MM.1S (cell line): ENCODE measurements at regions not wholly inside any gene's neighbourhood (a gene's known extent, or its start where the extent isn't known, plus 50 kb on each side); places are given as distances from the start of the nearest gene placed in this dataset.

Experiments
- EZH2 ChIP-seq: fragments of 300-600 bp; sonication (generic); optimal IDR thresholded peaks from 2 replicates; pipeline ENCODE3; 2017; ENCODE audit warnings: low read depth, mild to moderate bottlenecking, antibody characterized with exemption, low read length, mixed read lengths
- EZH2phosphoT487 ChIP-seq: fragments of 300-600 bp; sonication (generic); IDR thresholded peaks from 2 replicates; pipeline ENCODE4 v1.6.1; 2018; ENCODE audit warnings: antibody characterized with exemption, low read length
- TF ChIP-seq, protein P1 (sequence below): fragments of 300-600 bp; sonication (generic); IDR thresholded peaks from 2 replicates; pipeline ENCODE4 v1.5.1; 2016; ENCODE audit warnings: antibody characterized with exemption, low read length, mixed read lengths

DNA sequence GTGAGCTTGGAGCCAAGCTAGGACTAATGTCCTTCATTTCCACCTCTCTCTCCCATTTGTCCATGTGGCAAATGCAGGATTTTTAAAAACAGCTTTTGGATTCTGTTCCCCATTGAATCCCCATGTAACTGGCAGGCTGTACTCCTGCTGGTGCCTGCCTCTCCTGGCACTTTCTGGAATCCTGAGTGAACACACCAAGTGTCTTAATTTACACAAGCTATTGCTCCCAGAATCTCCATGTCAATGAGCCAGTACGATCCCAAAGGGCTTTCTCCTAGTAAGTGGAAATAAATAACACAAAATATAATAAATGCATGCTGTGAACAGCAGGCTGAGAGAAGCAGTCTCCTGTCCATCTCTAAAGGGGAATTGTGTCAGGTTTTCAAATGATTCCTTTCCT is 88.4 kb upstream of the WWC1 start:
- TF ChIP-seq EZH2: no peak
- TF ChIP-seq, protein P1, sequence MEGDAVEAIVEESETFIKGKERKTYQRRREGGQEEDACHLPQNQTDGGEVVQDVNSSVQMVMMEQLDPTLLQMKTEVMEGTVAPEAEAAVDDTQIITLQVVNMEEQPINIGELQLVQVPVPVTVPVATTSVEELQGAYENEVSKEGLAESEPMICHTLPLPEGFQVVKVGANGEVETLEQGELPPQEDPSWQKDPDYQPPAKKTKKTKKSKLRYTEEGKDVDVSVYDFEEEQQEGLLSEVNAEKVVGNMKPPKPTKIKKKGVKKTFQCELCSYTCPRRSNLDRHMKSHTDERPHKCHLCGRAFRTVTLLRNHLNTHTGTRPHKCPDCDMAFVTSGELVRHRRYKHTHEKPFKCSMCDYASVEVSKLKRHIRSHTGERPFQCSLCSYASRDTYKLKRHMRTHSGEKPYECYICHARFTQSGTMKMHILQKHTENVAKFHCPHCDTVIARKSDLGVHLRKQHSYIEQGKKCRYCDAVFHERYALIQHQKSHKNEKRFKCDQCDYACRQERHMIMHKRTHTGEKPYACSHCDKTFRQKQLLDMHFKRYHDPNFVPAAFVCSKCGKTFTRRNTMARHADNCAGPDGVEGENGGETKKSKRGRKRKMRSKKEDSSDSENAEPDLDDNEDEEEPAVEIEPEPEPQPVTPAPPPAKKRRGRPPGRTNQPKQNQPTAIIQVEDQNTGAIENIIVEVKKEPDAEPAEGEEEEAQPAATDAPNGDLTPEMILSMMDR: no peak
- TF ChIP-seq EZH2phosphoT487: no peak
